H9 (cell line): ENCODE measurements at regions not wholly inside any gene's neighbourhood (a gene's known extent, or its start where the extent isn't known, plus 50 kb on each side); places are given as distances from the start of the nearest gene placed in this dataset.

ENCODE experiments used
- DNase-seq: peaks from one replicate; pipeline ENCODE4 v3.0.0-alpha.2; 2017
- H2AFZ ChIP-seq: one replicate; pipeline ENCODE4 v1.6.1; 2013; ENCODE audit warnings: mild to moderate bottlenecking, low read length, control low read depth, moderate library complexity
- H2AK5ac ChIP-seq: 2 replicates; pipeline ENCODE4 v1.6.1; 2013; ENCODE audit warnings: low read length, control low read depth, mixed read lengths; ENCODE audit not compliant: insufficient read length
- H2BK120ac ChIP-seq: one replicate; pipeline ENCODE4 v1.6.1; 2013; ENCODE audit warnings: low read depth, mild to moderate bottlenecking, low read length, control low read depth, inconsistent platforms; ENCODE audit not compliant: poor library complexity, severe bottlenecking
- H2BK12ac ChIP-seq: 2 replicates; pipeline ENCODE4 v1.6.1; 2013; ENCODE audit warnings: low read length, control low read depth, mixed read lengths, low read depth; ENCODE audit not compliant: insufficient read length
- H2BK15ac ChIP-seq: 2 replicates; pipeline ENCODE4 v1.6.1; 2013; ENCODE audit warnings: low read depth, low read length, control low read depth
- H2BK20ac ChIP-seq: one replicate; pipeline ENCODE4 v1.6.1; 2013; ENCODE audit warnings: low read depth, mild to moderate bottlenecking, low read length, control low read depth, inconsistent platforms; ENCODE audit not compliant: poor library complexity, severe bottlenecking
- H2BK5ac ChIP-seq: 2 replicates; pipeline ENCODE4 v1.6.1; 2013; ENCODE audit warnings: low read length, control low read depth, mixed read lengths; ENCODE audit not compliant: insufficient read length
- H3K14ac ChIP-seq: 2 replicates; pipeline ENCODE4 v1.6.1; 2013; ENCODE audit warnings: low read length, control low read depth; ENCODE audit not compliant: insufficient read depth
- H3K18ac ChIP-seq: 2 replicates; pipeline ENCODE4 v1.6.1; 2013; ENCODE audit warnings: low read depth, mild to moderate bottlenecking, mixed read lengths, low read length, control low read depth; ENCODE audit not compliant: insufficient read length
- H3K23ac ChIP-seq: 2 replicates; pipeline ENCODE4 v1.6.1; 2013; ENCODE audit warnings: low read length, control low read depth, mixed read lengths, low read depth; ENCODE audit not compliant: insufficient read length
- H3K23me2 ChIP-seq: 2 replicates; pipeline ENCODE4 v1.6.1; 2013; ENCODE audit warnings: low read depth, mild to moderate bottlenecking, mixed read lengths, low read length, control low read depth; ENCODE audit not compliant: insufficient read length, poor library complexity, severe bottlenecking
- H3K27ac ChIP-seq: 2 replicates; pipeline ENCODE4 v1.5.1; 2013; ENCODE audit warnings: low read length, control low read depth, mixed read lengths, low read depth; ENCODE audit not compliant: insufficient read length
- H3K27me3 ChIP-seq: 2 replicates; pipeline ENCODE4 v1.6.1; 2013; ENCODE audit warnings: low read length, control low read depth, inconsistent platforms; ENCODE audit not compliant: insufficient read depth
- H3K4ac ChIP-seq: 2 replicates; pipeline ENCODE4 v1.6.1; 2013; ENCODE audit warnings: low read depth, mild to moderate bottlenecking, control low read depth, inconsistent platforms, low read length, moderate library complexity
- H3K4me1 ChIP-seq: 2 replicates; pipeline ENCODE4 v1.6.1; 2013; ENCODE audit warnings: low read length, control low read depth, inconsistent platforms; ENCODE audit not compliant: insufficient read depth
- H3K4me2 ChIP-seq: 2 replicates; pipeline ENCODE4 v1.6.1; 2013; ENCODE audit warnings: low read length, control low read depth, mixed read lengths; ENCODE audit not compliant: insufficient read length, insufficient read depth
- H3K56ac ChIP-seq: 2 replicates; pipeline ENCODE4 v1.6.1; 2013; ENCODE audit warnings: low read depth, mild to moderate bottlenecking, mixed read lengths, low read length, control low read depth; ENCODE audit not compliant: insufficient read length
- H3K79me1 ChIP-seq: 2 replicates; pipeline ENCODE4 v1.6.1; 2013; ENCODE audit warnings: low read depth, mild to moderate bottlenecking, moderate library complexity, low read length, control low read depth, inconsistent platforms; ENCODE audit not compliant: insufficient read depth, poor library complexity, severe bottlenecking
- H3K79me2 ChIP-seq: 2 replicates; pipeline ENCODE4 v1.6.1; 2013; ENCODE audit warnings: low read length, control low read depth, inconsistent platforms; ENCODE audit not compliant: insufficient read depth
- H3K9ac ChIP-seq: 2 replicates; pipeline ENCODE4 v1.6.1; 2013; ENCODE audit warnings: low read length, control low read depth, mixed read lengths; ENCODE audit not compliant: insufficient read length; ENCODE audit errors: extremely low read depth
- H3K9me3 ChIP-seq: one replicate; pipeline ENCODE4 v1.6.1; 2013; ENCODE audit warnings: low read depth, low read length, inconsistent platforms; ENCODE audit not compliant: control insufficient read depth
- H3T11ph ChIP-seq: one replicate; pipeline ENCODE4 v1.6.1; 2013; ENCODE audit warnings: mild to moderate bottlenecking, low read length, control low read depth, inconsistent platforms
- H4K20me1 ChIP-seq: one replicate; pipeline ENCODE4 v1.6.1; 2013; ENCODE audit not compliant: control insufficient read depth, insufficient read length, insufficient read depth
- H4K5ac ChIP-seq: 2 replicates; pipeline ENCODE4 v1.6.1; 2013; ENCODE audit warnings: low read depth, mild to moderate bottlenecking, mixed read lengths, low read length, control low read depth; ENCODE audit not compliant: insufficient read length
- H4K8ac ChIP-seq: replicated peaks from 2 replicates; pipeline ENCODE4 v1.6.1; 2013; ENCODE audit warnings: low read length, control low read depth, mixed read lengths, low read depth; ENCODE audit not compliant: insufficient read length
- H4K91ac ChIP-seq: 2 replicates; pipeline ENCODE4 v1.6.1; 2013; ENCODE audit warnings: low read depth, mild to moderate bottlenecking, moderate library complexity, mixed read lengths, low read length, control low read depth; ENCODE audit not compliant: insufficient read length
- H3K27ac Mint-ChIP-seq, 3 experiments: 2 replicates in 2 of 3; 3 replicates in 1 of 3; pipeline ENCODE4 v1.8.0; 2020 to 2021; ENCODE audit warnings: mixed read lengths in 3 of 3, mild to moderate bottlenecking in 1 of 3, moderate library complexity in 1 of 3
- H3K27me3 Mint-ChIP-seq: 2 replicates; pipeline ENCODE4 v1.8.0; 2021; ENCODE audit warnings: low read depth, mild to moderate bottlenecking, moderate library complexity, mixed read lengths
- H3K36me3 Mint-ChIP-seq, 3 experiments: 2 replicates in 2 of 3; 3 replicates in 1 of 3; pipeline ENCODE4 v1.8.0; 2020 to 2021; ENCODE audit warnings: low read depth in 3 of 3, mixed read lengths in 3 of 3; ENCODE audit not compliant: insufficient read depth in 1 of 3
- H3K4me1 Mint-ChIP-seq, 2 experiments: 2 replicates each; pipeline ENCODE4 v1.8.0; 2020; ENCODE audit warnings: mixed read lengths in 2 of 2
- H3K4me3 Mint-ChIP-seq, 2 experiments: 2 replicates in 1 of 2; 3 replicates in 1 of 2; pipeline ENCODE4 v1.8.0; 2020 to 2021; ENCODE audit warnings: mild to moderate bottlenecking in 2 of 2, mixed read lengths in 2 of 2, moderate library complexity in 1 of 2
- H3K9me3 Mint-ChIP-seq, 2 experiments: 2 replicates in 1 of 2; 3 replicates in 1 of 2; pipeline ENCODE4 v1.8.0; 2020; ENCODE audit warnings: mild to moderate bottlenecking in 2 of 2, mixed read lengths in 2 of 2, moderate library complexity in 1 of 2
- TF ChIP-seq, protein P1 (sequence below): fragments of 200-600 bp; sonication (generic); conservative IDR thresholded peaks from 3 replicates; pipeline ENCODE4 v1.8.0; 2021; ENCODE audit warnings: antibody characterized with exemption, mild to moderate bottlenecking

DNA sequence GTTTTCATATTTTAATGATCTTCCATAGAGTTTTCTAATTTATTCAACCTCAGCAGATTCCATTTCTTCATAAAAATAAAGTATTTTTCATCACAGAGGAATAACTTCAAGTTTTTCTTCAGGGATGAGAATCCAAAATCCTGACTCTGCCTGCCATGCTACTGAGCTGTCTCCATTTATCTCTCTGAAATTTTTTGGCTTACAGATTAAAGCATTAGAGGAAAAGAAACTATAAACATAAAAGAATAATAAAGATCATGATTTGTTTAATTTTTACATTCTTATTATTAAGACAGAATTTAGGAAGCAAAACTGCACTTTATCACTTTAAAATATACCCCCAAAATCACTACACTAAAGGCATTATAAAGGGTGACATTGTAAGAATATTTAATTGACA is 301.8 kb upstream of the NFE2L3 start:
- Histone ChIP-seq H3K23me2 (peaks cover 10% of the 10 kb centered on the region), H3K14ac (no peak overlapping the region), H2BK15ac (no peak overlapping the region), H2BK12ac (no peak overlapping the region), H2AK5ac (no peak overlapping the region), H3K4me2 (no peak overlapping the region), H3K27ac (no peak overlapping the region), H4K8ac (no peak overlapping the region), H2BK5ac (no peak overlapping the region), H4K91ac (no peak overlapping the region), H3K27me3 (peaks cover 18% of the 10 kb centered on the region), H4K20me1 (no peaks in the 10 kb centered on the region), H3T11ph (no peak overlapping the region), H3K23ac (no peak overlapping the region), H3K4ac (no peak overlapping the region), H4K5ac (no peak overlapping the region), H3K79me1 (no peaks in the 10 kb centered on the region), H2BK120ac (no peak overlapping the region), H3K9ac (no peak overlapping the region), H3K79me2 (no peaks in the 10 kb centered on the region), H3K9me3 (no peaks in the 10 kb centered on the region), H2BK20ac (no peak overlapping the region), H2AFZ (no peak overlapping the region), H3K18ac (no peak overlapping the region), H3K56ac (no peak overlapping the region), H3K4me1 (no peaks in the 10 kb centered on the region)
- Mint-ChIP-seq H3K27me3 (peaks cover 41% of the 10 kb centered on the region), H3K36me3 (no peaks in the 10 kb centered on the region; a peak in 1 of 7 replicates), H3K4me3 (no peak overlapping the region), H3K4me1 (peaks cover 17 to 21% of the 10 kb centered on the region in 2 experiments), H3K27ac (no peak overlapping the region), H3K9me3 (no peaks in the 10 kb centered on the region; a peak in 1 of 5 replicates)
- TF ChIP-seq, protein P1, sequence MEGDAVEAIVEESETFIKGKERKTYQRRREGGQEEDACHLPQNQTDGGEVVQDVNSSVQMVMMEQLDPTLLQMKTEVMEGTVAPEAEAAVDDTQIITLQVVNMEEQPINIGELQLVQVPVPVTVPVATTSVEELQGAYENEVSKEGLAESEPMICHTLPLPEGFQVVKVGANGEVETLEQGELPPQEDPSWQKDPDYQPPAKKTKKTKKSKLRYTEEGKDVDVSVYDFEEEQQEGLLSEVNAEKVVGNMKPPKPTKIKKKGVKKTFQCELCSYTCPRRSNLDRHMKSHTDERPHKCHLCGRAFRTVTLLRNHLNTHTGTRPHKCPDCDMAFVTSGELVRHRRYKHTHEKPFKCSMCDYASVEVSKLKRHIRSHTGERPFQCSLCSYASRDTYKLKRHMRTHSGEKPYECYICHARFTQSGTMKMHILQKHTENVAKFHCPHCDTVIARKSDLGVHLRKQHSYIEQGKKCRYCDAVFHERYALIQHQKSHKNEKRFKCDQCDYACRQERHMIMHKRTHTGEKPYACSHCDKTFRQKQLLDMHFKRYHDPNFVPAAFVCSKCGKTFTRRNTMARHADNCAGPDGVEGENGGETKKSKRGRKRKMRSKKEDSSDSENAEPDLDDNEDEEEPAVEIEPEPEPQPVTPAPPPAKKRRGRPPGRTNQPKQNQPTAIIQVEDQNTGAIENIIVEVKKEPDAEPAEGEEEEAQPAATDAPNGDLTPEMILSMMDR, result no peak
- DNase-seq, result no peak
